Activated CD4-positive, alpha-beta T cell treated with anti-CD3 and anti-CD28 coated beads, Interleukin-2, amount 50 U/mL, for 1 hour (primary cell): ENCODE measurements at regions not wholly inside any gene's neighbourhood (a gene's known extent, or its start where the extent isn't known, plus 50 kb on each side); places are given as distances from the start of the nearest gene placed in this dataset.

Experiments used
- DNase-seq: peaks from one replicate; pipeline ENCODE4 v3.0.0-alpha.2; 2020

GRCh38 chr10:84801916-84802315, 473.5 kb downstream of the CCSER2 start:
- DNase-seq: no peak

GRCh38 chr10:84805149-84805548, 476.8 kb downstream of the CCSER2 start:
- no peak for DNase-seq

- DNase-seq: no peak
Measured at GRCh38 chr10:84811113-84811512, 482.7 kb downstream of the CCSER2 start.

GRCh38 chr10:84818961-84819360, 490.6 kb downstream of the CCSER2 start:
- no peak for DNase-seq

GRCh38 chr10:84820120-84820519, 491.7 kb downstream of the CCSER2 start:
- no peak for DNase-seq

- DNase-seq: no peak
Measured at GRCh38 chr10:84820596-84820995, 492.2 kb downstream of the CCSER2 start.

- DNase-seq: no peak
Measured at GRCh38 chr10:84822931-84823630, 494.7 kb downstream of the CCSER2 start.

GRCh38 chr10:84824525-84824924, 496.1 kb downstream of the CCSER2 start:
- DNase-seq: no peak

- no peak for DNase-seq
Measured at GRCh38 chr10:84825330-84825729, 496.9 kb downstream of the CCSER2 start.

- DNase-seq: no peak
Measured at GRCh38 chr10:84826704-84827103, 498.3 kb downstream of the CCSER2 start.

- no peak for DNase-seq
Measured at GRCh38 chr10:84829131-84829530, 500.7 kb downstream of the CCSER2 start.

GRCh38 chr10:84837041-84837812, 508.8 kb downstream of the CCSER2 start:
- no peak for DNase-seq

- no peak for DNase-seq
Measured at GRCh38 chr10:84837877-84838276, 509.5 kb downstream of the CCSER2 start.

- no peak for DNase-seq
Measured at GRCh38 chr10:84838851-84839250, 510.5 kb downstream of the CCSER2 start.

- DNase-seq: no peak
Measured at GRCh38 chr10:84842593-84842992, 514.2 kb downstream of the CCSER2 start.

GRCh38 chr10:84844461-84844860, 516.1 kb downstream of the CCSER2 start:
- no peak for DNase-seq

- no peak for DNase-seq
Measured at GRCh38 chr10:84845628-84846261, 517.4 kb downstream of the CCSER2 start.

- no peak for DNase-seq
Measured at GRCh38 chr10:84846658-84847316, 518.4 kb downstream of the CCSER2 start.

- no peak for DNase-seq
Measured at GRCh38 chr10:84848967-84849366, 520.6 kb downstream of the CCSER2 start.

GRCh38 chr10:84850826-84851225, 522.4 kb downstream of the CCSER2 start:
- no peak for DNase-seq

GRCh38 chr10:84854439-84854838, 526.0 kb downstream of the CCSER2 start:
- no peak for DNase-seq

GRCh38 chr10:84860855-84861254, 532.5 kb downstream of the CCSER2 start:
- DNase-seq: no peak

GRCh38 chr10:84862551-84862950, 534.2 kb downstream of the CCSER2 start:
- DNase-seq: no peak
